ENCODE measurements at regions not wholly inside any gene's neighbourhood (a gene's known extent, or its start where the extent isn't known, plus 50 kb on each side); places are given as distances from the start of the nearest gene placed in this dataset.

DNA sequence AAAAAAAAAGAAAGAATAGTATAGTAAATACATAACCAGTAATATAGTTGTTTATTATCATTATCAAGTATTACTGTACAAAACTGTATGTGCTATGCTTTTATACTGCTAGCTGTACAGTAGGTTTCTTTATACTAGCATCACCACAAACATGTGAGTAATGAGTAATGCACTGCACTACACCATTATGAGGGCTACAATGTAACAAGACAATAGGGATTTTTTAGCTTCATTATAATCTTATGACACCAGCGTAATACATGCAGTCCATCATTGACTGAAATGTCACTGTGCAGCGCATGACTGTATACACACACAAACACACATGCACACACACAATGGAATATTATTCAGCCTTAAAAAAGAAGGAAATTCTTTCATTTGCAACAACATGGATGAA lies 111.5 kb upstream of the ZBED5 start:
- TF ChIP-seq, protein P1, sequence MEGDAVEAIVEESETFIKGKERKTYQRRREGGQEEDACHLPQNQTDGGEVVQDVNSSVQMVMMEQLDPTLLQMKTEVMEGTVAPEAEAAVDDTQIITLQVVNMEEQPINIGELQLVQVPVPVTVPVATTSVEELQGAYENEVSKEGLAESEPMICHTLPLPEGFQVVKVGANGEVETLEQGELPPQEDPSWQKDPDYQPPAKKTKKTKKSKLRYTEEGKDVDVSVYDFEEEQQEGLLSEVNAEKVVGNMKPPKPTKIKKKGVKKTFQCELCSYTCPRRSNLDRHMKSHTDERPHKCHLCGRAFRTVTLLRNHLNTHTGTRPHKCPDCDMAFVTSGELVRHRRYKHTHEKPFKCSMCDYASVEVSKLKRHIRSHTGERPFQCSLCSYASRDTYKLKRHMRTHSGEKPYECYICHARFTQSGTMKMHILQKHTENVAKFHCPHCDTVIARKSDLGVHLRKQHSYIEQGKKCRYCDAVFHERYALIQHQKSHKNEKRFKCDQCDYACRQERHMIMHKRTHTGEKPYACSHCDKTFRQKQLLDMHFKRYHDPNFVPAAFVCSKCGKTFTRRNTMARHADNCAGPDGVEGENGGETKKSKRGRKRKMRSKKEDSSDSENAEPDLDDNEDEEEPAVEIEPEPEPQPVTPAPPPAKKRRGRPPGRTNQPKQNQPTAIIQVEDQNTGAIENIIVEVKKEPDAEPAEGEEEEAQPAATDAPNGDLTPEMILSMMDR (IDR thresholded peaks at IDR 0.05; ENCODE audit: insufficient read depth, low read length): no peak
- TF ChIP-seq POLR2AphosphoS5 (IDR thresholded peaks at IDR 0.05; ENCODE audit: low read depth): no peak
- no peak for TF ChIP-seq SPI1 (IDR thresholded peaks at IDR 0.05; ENCODE audit: borderline replicate concordance, low read depth)
- no peak for TF ChIP-seq GABPA (IDR thresholded peaks at IDR 0.05; ENCODE audit: low read depth)

All from HL-60 (cell line).